ENCODE measurements at regions not wholly inside any gene's neighbourhood (a gene's known extent, or its start where the extent isn't known, plus 50 kb on each side); places are given as distances from the start of the nearest gene placed in this dataset.
"Not testable (repeated sequence)": the region's sequence is repeated elsewhere in the genome, so short reads cannot be mapped to it uniquely, and the experiment has no call there.

GRCh38 chr14:40354754-40355153 lies 922.5 kb upstream of the FBXO33 start:
- H3K36me3 ChIP-seq = no peaks in the 10 kb centered on the region
- no peak overlapping the region for H3K27ac ChIP-seq
- no peaks in the 10 kb centered on the region for H3K27me3 ChIP-seq
- ATAC-seq (no peak), DNase-seq (no peak)
- no peak overlapping the region for H3K4me3 ChIP-seq
- peaks cover 0 to 4% (median 0%) of the 10 kb centered on the region in 12 donors for H3K9me3 ChIP-seq
- TF ChIP-seq CTCF (IDR thresholded peaks at IDR 0.05) (no peak), POLR2A (IDR thresholded peaks at IDR 0.05) (no peak)
- WGBS, 4 donors = 55 to 63% (median 57%) methylated on average over 2 of the region's 2 CpGs
- no peaks in the 10 kb centered on the region for H3K4me1 ChIP-seq
- intact Hi-C loops (cut with DNase I) = no loop called here

- H3K9me3 ChIP-seq; intact Hi-C loops (cut with DNase I); H3K4me1 ChIP-seq; H3K27ac ChIP-seq; H3K36me3 ChIP-seq; H3K4me3 ChIP-seq; H3K27me3 ChIP-seq; DNase-seq; ATAC-seq: not testable (repeated sequence)
- 88 to 91% (median 89%) methylated on average over 26 to 27 of the region's 27 CpGs for WGBS, 4 donors
Measured at GRCh38 chr14:40348104-40348503, 915.9 kb upstream of the FBXO33 start.

DNA sequence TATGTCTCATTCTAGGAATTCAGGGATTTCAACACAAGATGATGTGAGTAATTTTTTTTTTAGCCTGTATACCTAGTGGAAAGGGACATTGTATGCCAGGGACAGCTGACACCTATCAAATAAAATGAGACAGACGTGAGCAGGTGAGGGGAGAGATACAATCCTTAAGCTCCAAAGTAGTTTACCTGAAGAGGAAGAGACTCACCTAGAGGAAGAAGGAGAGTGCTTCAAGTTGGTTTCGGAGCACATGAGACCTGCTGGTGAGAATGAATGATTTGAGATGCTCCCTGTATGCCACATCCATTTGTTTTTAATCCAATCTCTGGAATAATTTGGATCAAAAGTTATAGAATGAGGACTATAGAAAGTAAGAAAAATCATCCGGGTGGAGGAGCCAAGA lies 915.4 kb upstream of the FBXO33 start:
- Histone ChIP-seq H3K36me3 (no peaks in the 10 kb centered on the region), H3K4me1 (no peaks in the 10 kb centered on the region), H3K4me3 (no peak overlapping the region), H3K27ac (no peak overlapping the region), H3K9me3 (no peaks in the 10 kb centered on the region), H3K27me3 (no peaks in the 10 kb centered on the region)
- WGBS, 4 donors = 83 to 90% (median 87%) methylated on average over 3 of the region's 3 CpGs
- intact Hi-C loops (cut with DNase I) = no loop called here
- TF ChIP-seq CTCF (IDR thresholded peaks at IDR 0.05) = no peak
- no peak for TF ChIP-seq POLR2A (IDR thresholded peaks at IDR 0.05)
- DNase-seq (no peak), ATAC-seq (no peak)

- DNase-seq (no peak), ATAC-seq (no peak)
- Histone ChIP-seq H3K36me3 (no peaks in the 10 kb centered on the region), H3K27me3 (no peaks in the 10 kb centered on the region), H3K4me3 (no peak overlapping the region), H3K4me1 (no peaks in the 10 kb centered on the region), H3K9me3 (no peaks in the 10 kb centered on the region), H3K27ac (no peak overlapping the region)
- TF ChIP-seq CTCF (IDR thresholded peaks at IDR 0.05) = no peak
- TF ChIP-seq POLR2A (IDR thresholded peaks at IDR 0.05) = no peak
- intact Hi-C loops (cut with DNase I) = no loop called here
- WGBS, 4 donors = 90 to 92% (median 91%) methylated on average over 2 of the region's 2 CpGs
Measured at GRCh38 chr14:40346275-40346674, 914.0 kb upstream of the FBXO33 start.

DNA sequence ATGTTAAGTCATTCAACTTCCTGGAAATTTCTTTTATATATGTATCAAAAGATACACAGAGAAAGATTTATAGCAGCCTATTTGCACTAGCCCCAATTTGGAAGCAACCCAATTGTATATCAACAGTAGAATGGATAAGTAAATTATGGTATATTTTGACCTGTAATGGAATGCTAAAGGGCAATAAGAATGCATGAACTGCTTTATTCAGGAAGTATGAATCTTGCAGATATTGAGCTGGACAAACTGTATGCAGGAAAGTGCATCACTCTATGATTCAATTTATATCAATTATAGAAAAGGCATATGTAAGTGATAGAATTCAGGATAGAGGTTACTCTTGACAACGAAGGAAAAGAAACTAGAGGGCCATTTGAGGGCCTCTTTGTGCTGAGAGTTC lies 913.1 kb upstream of the FBXO33 start:
- Histone ChIP-seq H3K4me1 (no peaks in the 10 kb centered on the region), H3K4me3 (no peak overlapping the region), H3K27ac (no peak overlapping the region), H3K9me3 (no peaks in the 10 kb centered on the region), H3K27me3 (no peaks in the 10 kb centered on the region), H3K36me3 (no peaks in the 10 kb centered on the region)
- TF ChIP-seq CTCF (IDR thresholded peaks at IDR 0.05) (no peak), POLR2A (IDR thresholded peaks at IDR 0.05) (no peak)
- intact Hi-C loops (cut with DNase I) = no loop called here
- no peak for DNase-seq
- ATAC-seq = no peak
- WGBS, 4 donors = 55 to 72% (median 63%) methylated on average over 1 of the region's 1 CpG
